Bronchial epithelial cell (primary cell): ENCODE measurements at regions not wholly inside any gene's neighbourhood (a gene's known extent, or its start where the extent isn't known, plus 50 kb on each side); places are given as distances from the start of the nearest gene placed in this dataset.

Experiments used
- DNase-seq: peaks from one replicate; pipeline ENCODE4 v3.0.0-alpha.2; 2010; ENCODE audit warnings: low read depth
- FAIRE-seq: peaks from 2 replicates; lab custom pipeline; 2011; peaks lifted over from hg19 to GRCh38; lab: Jason Lieb, UNC
- H3K27me3 ChIP-seq: 2 replicates; pipeline ENCODE4 v1.5.1; 2011; ENCODE audit warnings: low read length; ENCODE audit not compliant: control insufficient read depth, insufficient read depth
- H3K36me3 ChIP-seq: 2 replicates; pipeline ENCODE4 v1.5.1; 2011; ENCODE audit warnings: low read length; ENCODE audit not compliant: control insufficient read depth, insufficient read depth
- H3K4me3 ChIP-seq: 2 replicates; pipeline ENCODE4 v1.5.1; 2011; ENCODE audit warnings: mild to moderate bottlenecking, low read depth, low read length, control low read depth
- CTCF ChIP-seq: IDR thresholded peaks from 2 replicates; pipeline ENCODE4 v1.5.1; 2011; ENCODE audit warnings: mild to moderate bottlenecking, moderate library complexity, low read length, control low read depth, inconsistent platforms; ENCODE audit not compliant: insufficient read depth, severe bottlenecking

GRCh38 chr4:156583265-156583664 lies 388.3 kb downstream of the PDGFC start:
- DNase-seq = no peak
- TF ChIP-seq CTCF = no peak
- no peak for FAIRE-seq
- no peaks in the 10 kb centered on the region for H3K27me3 ChIP-seq
- H3K36me3 ChIP-seq = no peaks in the 10 kb centered on the region
- H3K4me3 ChIP-seq = no peak overlapping the region

GRCh38 chr4:156581282-156582063 lies 390.1 kb downstream of the PDGFC start:
- no peaks in the 10 kb centered on the region for H3K36me3 ChIP-seq
- FAIRE-seq (no peak), DNase-seq (no peak)
- no peak for TF ChIP-seq CTCF
- no peaks in the 10 kb centered on the region for H3K27me3 ChIP-seq
- H3K4me3 ChIP-seq = no peak overlapping the region

GRCh38 chr4:156578713-156579112 lies 392.9 kb downstream of the PDGFC start:
- no peak for TF ChIP-seq CTCF
- peak; percentile 36 for DNase-seq
- H3K4me3 ChIP-seq = no peak overlapping the region
- no peaks in the 10 kb centered on the region for H3K36me3 ChIP-seq
- no peak for FAIRE-seq
- no peaks in the 10 kb centered on the region for H3K27me3 ChIP-seq

GRCh38 chr4:156578005-156578404 lies 393.6 kb downstream of the PDGFC start:
- Histone ChIP-seq H3K36me3 (no peaks in the 10 kb centered on the region), H3K4me3 (no peak overlapping the region), H3K27me3 (no peaks in the 10 kb centered on the region)
- TF ChIP-seq CTCF = no peak
- DNase-seq = no peak
- no peak for FAIRE-seq

- DNase-seq (no peak), FAIRE-seq (no peak)
- no peaks in the 10 kb centered on the region for H3K27me3 ChIP-seq
- TF ChIP-seq CTCF = no peak
- H3K36me3 ChIP-seq = no peaks in the 10 kb centered on the region
- H3K4me3 ChIP-seq = no peak overlapping the region
These were observed 394.7 kb downstream of the PDGFC start for GRCh38 chr4:156576946-156577345.

GRCh38 chr4:156575430-156576073 lies 396.0 kb downstream of the PDGFC start:
- DNase-seq = no peak

More at GRCh38 chr4:156575430-156576073, 396.0 kb downstream of the PDGFC start:
- no peak for FAIRE-seq
- TF ChIP-seq CTCF = no peak
- Histone ChIP-seq H3K36me3 (no peaks in the 10 kb centered on the region), H3K27me3 (no peaks in the 10 kb centered on the region), H3K4me3 (no peak overlapping the region)
